ENCODE measurements at regions not wholly inside any gene's neighbourhood (a gene's known extent, or its start where the extent isn't known, plus 50 kb on each side); places are given as distances from the start of the nearest gene placed in this dataset.

GRCh38 chr5:3352711-3353110, 242.9 kb upstream of the IRX1 start:
- Histone ChIP-seq H3K79me2 (ENCODE audit: insufficient read depth) (no peaks in the 10 kb centered on the region), H3K27me3 (replicated peaks; ENCODE audit: insufficient read depth) (no peaks in the 10 kb centered on the region), H3K4me1 (ENCODE audit: insufficient read depth) (no peaks in the 10 kb centered on the region), H3K4me2 (ENCODE audit: unreplicated experiment) (no peak overlapping the region), H4K20me1 (ENCODE audit: insufficient read depth) (no peaks in the 10 kb centered on the region), H3F3A (ENCODE audit: insufficient read depth) (no peaks in the 10 kb centered on the region), H3K36me3 (ENCODE audit: low read depth) (no peaks in the 10 kb centered on the region), H3K27ac (no peak overlapping the region), H3K9ac (no peak overlapping the region), H3K4me3 (no peak overlapping the region), H3K9me3 (ENCODE audit: low read depth) (no peaks in the 10 kb centered on the region), H3K9me2 (ENCODE audit: insufficient read depth) (no peaks in the 10 kb centered on the region), H2AFZ (no peak overlapping the region)
- WGBS, 2 experiments (ENCODE audit: low coverage in 1 of 2, low lambda C conversion rate in 2 of 2, missing lambda C conversion rate in 2 of 2) = 22 to 29% methylated on average over 8 of the region's 8 CpGs
- in situ Hi-C loops (cut with MboI) = no loop called here
- TF ChIP-seq EZH2 (IDR thresholded peaks at IDR 0.05; ENCODE audit: insufficient read depth, poor library complexity, severe bottlenecking) (no peak), EZH2phosphoT487 (IDR thresholded peaks at IDR 0.05; ENCODE audit: insufficient read depth, low read depth) (no peak)
- DNase-seq = no peak

- no peak for DNase-seq
- no peak for TF ChIP-seq EZH2phosphoT487 (IDR thresholded peaks at IDR 0.05; ENCODE audit: insufficient read depth, low read depth)
- no peak for TF ChIP-seq EZH2 (IDR thresholded peaks at IDR 0.05; ENCODE audit: insufficient read depth, poor library complexity, severe bottlenecking)
- WGBS, 2 experiments (ENCODE audit: low coverage in 1 of 2, low lambda C conversion rate in 2 of 2, missing lambda C conversion rate in 2 of 2) = 27 to 32% methylated on average over 10 of the region's 10 CpGs
- no peaks in the 10 kb centered on the region for H3K9me2 ChIP-seq (ENCODE audit: insufficient read depth)
- no peaks in the 10 kb centered on the region for H3K4me1 ChIP-seq (ENCODE audit: insufficient read depth)
- no peaks in the 10 kb centered on the region for H3K9me3 ChIP-seq (ENCODE audit: low read depth)
- in situ Hi-C loops (cut with MboI) = no loop called here
- no peaks in the 10 kb centered on the region for H3F3A ChIP-seq (ENCODE audit: insufficient read depth)
- H3K4me3 ChIP-seq = no peak overlapping the region
- H3K36me3 ChIP-seq (ENCODE audit: low read depth) = no peaks in the 10 kb centered on the region
- no peak overlapping the region for H2AFZ ChIP-seq
- H3K79me2 ChIP-seq (ENCODE audit: insufficient read depth) = no peaks in the 10 kb centered on the region
- H3K27me3 ChIP-seq (replicated peaks; ENCODE audit: insufficient read depth) = no peaks in the 10 kb centered on the region
- no peak overlapping the region for H3K4me2 ChIP-seq (ENCODE audit: unreplicated experiment)
- no peak overlapping the region for H3K9ac ChIP-seq
- H4K20me1 ChIP-seq (ENCODE audit: insufficient read depth) = no peaks in the 10 kb centered on the region
- H3K27ac ChIP-seq = no peak overlapping the region
Observed at GRCh38 chr5:3351581-3352442, 243.8 kb upstream of the IRX1 start.

GRCh38 chr5:3350781-3351180, 244.9 kb upstream of the IRX1 start:
- TF ChIP-seq EZH2 (IDR thresholded peaks at IDR 0.05; ENCODE audit: insufficient read depth, poor library complexity, severe bottlenecking) = no peak
- TF ChIP-seq EZH2phosphoT487 (IDR thresholded peaks at IDR 0.05; ENCODE audit: insufficient read depth, low read depth) = no peak
- Histone ChIP-seq H3K9ac (no peak overlapping the region), H3K36me3 (ENCODE audit: low read depth) (no peaks in the 10 kb centered on the region), H3K27ac (no peak overlapping the region), H3K4me3 (no peak overlapping the region), H3K79me2 (ENCODE audit: insufficient read depth) (no peaks in the 10 kb centered on the region), H3F3A (ENCODE audit: insufficient read depth) (no peaks in the 10 kb centered on the region), H3K4me1 (ENCODE audit: insufficient read depth) (no peaks in the 10 kb centered on the region), H3K9me3 (ENCODE audit: low read depth) (no peaks in the 10 kb centered on the region), H3K4me2 (ENCODE audit: unreplicated experiment) (no peak overlapping the region), H4K20me1 (ENCODE audit: insufficient read depth) (no peaks in the 10 kb centered on the region), H3K9me2 (ENCODE audit: insufficient read depth) (no peaks in the 10 kb centered on the region), H3K27me3 (replicated peaks; ENCODE audit: insufficient read depth) (no peaks in the 10 kb centered on the region), H2AFZ (no peak overlapping the region)
- 38 to 49% methylated on average over 5 of the region's 5 CpGs for WGBS, 2 experiments (ENCODE audit: low coverage in 1 of 2, low lambda C conversion rate in 2 of 2, missing lambda C conversion rate in 2 of 2)
- DNase-seq = no peak
- in situ Hi-C loops (cut with MboI) = no loop called here

- in situ Hi-C loops (cut with MboI) = no loop called here
- Histone ChIP-seq H3F3A (ENCODE audit: insufficient read depth) (no peaks in the 10 kb centered on the region), H3K79me2 (ENCODE audit: insufficient read depth) (no peaks in the 10 kb centered on the region), H3K9me2 (ENCODE audit: insufficient read depth) (no peaks in the 10 kb centered on the region), H3K27me3 (replicated peaks; ENCODE audit: insufficient read depth) (no peaks in the 10 kb centered on the region), H3K27ac (no peak overlapping the region), H3K9ac (no peak overlapping the region), H3K4me1 (ENCODE audit: insufficient read depth) (no peaks in the 10 kb centered on the region), H3K9me3 (ENCODE audit: low read depth) (no peaks in the 10 kb centered on the region), H3K4me2 (ENCODE audit: unreplicated experiment) (no peak overlapping the region), H4K20me1 (ENCODE audit: insufficient read depth) (no peaks in the 10 kb centered on the region), H3K4me3 (no peak overlapping the region), H2AFZ (no peak overlapping the region), H3K36me3 (ENCODE audit: low read depth) (no peaks in the 10 kb centered on the region)
- TF ChIP-seq EZH2 (IDR thresholded peaks at IDR 0.05; ENCODE audit: insufficient read depth, poor library complexity, severe bottlenecking) (no peak), EZH2phosphoT487 (IDR thresholded peaks at IDR 0.05; ENCODE audit: insufficient read depth, low read depth) (no peak)
- WGBS, 2 experiments (ENCODE audit: low coverage in 1 of 2, low lambda C conversion rate in 2 of 2, missing lambda C conversion rate in 2 of 2) = 76 to 78% methylated on average over 10 of the region's 10 CpGs
- DNase-seq = no peak
Observed at GRCh38 chr5:3349704-3350565, 245.7 kb upstream of the IRX1 start.

Data from GM23248 (cell line).